Body of pancreas (tissue), 4 donors: ENCODE measurements at regions not wholly inside any gene's neighbourhood (a gene's known extent, or its start where the extent isn't known, plus 50 kb on each side); places are given as distances from the start of the nearest gene placed in this dataset.

ENCODE experiments used
- POLR2A ChIP-seq, 3 donors: fragments of 450-650 bp; IDR thresholded peaks; one replicate each; pipeline ENCODE4 v1.6.1; 2016; ENCODE audit warnings: antibody characterized with exemption in 3 of 3, mild to moderate bottlenecking in 2 of 3
- TF ChIP-seq, protein P1 (sequence below), 7 experiments: fragments of 450-650 bp in 4 of 7; fragments of 200-600 bp in 3 of 7; sonication (generic) in 3 of 7; IDR thresholded peaks; one replicate each; pipeline ENCODE4 v1.5.1; 2016 to 2019; ENCODE audit warnings: antibody characterized with exemption in 7 of 7

GRCh38 chr4:53821179-53821851, 230.0 kb upstream of the LNX1 start:
- TF ChIP-seq, protein P1, sequence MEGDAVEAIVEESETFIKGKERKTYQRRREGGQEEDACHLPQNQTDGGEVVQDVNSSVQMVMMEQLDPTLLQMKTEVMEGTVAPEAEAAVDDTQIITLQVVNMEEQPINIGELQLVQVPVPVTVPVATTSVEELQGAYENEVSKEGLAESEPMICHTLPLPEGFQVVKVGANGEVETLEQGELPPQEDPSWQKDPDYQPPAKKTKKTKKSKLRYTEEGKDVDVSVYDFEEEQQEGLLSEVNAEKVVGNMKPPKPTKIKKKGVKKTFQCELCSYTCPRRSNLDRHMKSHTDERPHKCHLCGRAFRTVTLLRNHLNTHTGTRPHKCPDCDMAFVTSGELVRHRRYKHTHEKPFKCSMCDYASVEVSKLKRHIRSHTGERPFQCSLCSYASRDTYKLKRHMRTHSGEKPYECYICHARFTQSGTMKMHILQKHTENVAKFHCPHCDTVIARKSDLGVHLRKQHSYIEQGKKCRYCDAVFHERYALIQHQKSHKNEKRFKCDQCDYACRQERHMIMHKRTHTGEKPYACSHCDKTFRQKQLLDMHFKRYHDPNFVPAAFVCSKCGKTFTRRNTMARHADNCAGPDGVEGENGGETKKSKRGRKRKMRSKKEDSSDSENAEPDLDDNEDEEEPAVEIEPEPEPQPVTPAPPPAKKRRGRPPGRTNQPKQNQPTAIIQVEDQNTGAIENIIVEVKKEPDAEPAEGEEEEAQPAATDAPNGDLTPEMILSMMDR (IDR thresholded peaks at IDR 0.05) = no peak
- TF ChIP-seq POLR2A (IDR thresholded peaks at IDR 0.05) = no peak
